GM12878 (cell line): ENCODE measurements at regions not wholly inside any gene's neighbourhood (a gene's known extent, or its start where the extent isn't known, plus 50 kb on each side); places are given as distances from the start of the nearest gene placed in this dataset.

Experiments
- CTCF ChIP-seq, 3 experiments: IDR thresholded peaks in 2 of 3; conservative IDR thresholded peaks in 1 of 3; 2 replicates each; pipeline ENCODE4 v1.5.1; 2011; ENCODE audit warnings: low read depth in 3 of 3, low read length in 3 of 3, mild to moderate bottlenecking in 3 of 3, control low read depth in 2 of 3, moderate library complexity in 2 of 3, inconsistent platforms in 1 of 3, mixed read lengths in 1 of 3; ENCODE audit not compliant: control insufficient read depth in 2 of 3, insufficient read depth in 1 of 3; ENCODE audit errors: extremely low read depth in 1 of 3
- E2F4 ChIP-seq: IDR thresholded peaks from 2 replicates; pipeline ENCODE4 v1.6.1; 2012; ENCODE audit warnings: low read depth, low read length, improper control_type of control experiment
- EP300 ChIP-seq, 2 experiments: fragments of 150-350 bp in 1 of 2; IDR thresholded peaks; 2 replicates each; pipeline ENCODE4 v1.6.1; 2011 to 2012; ENCODE audit warnings: low read depth in 2 of 2, low read length in 2 of 2, borderline replicate concordance in 1 of 2, improper control_type of control experiment in 1 of 2, inconsistent platforms in 1 of 2; ENCODE audit not compliant: control insufficient read depth in 1 of 2
- HSF1 ChIP-seq: fragments of 150-350 bp; IDR thresholded peaks from 2 replicates; pipeline ENCODE4 v1.6.1; 2014; ENCODE audit warnings: mild to moderate bottlenecking, low read depth, low read length
- NFIC ChIP-seq: IDR thresholded peaks from 2 replicates; pipeline ENCODE4 v1.6.1; 2012; ENCODE audit warnings: low read depth, mild to moderate bottlenecking, inconsistent platforms, low read length, moderate library complexity
- POLR2A ChIP-seq: IDR thresholded peaks from 2 replicates; pipeline ENCODE4 v1.6.1; 2011; ENCODE audit warnings: low read depth, mild to moderate bottlenecking, low read length
- POLR2AphosphoS5 ChIP-seq: IDR thresholded peaks from 2 replicates; pipeline ENCODE4 v1.6.1; 2011; ENCODE audit warnings: mild to moderate bottlenecking, low read length, inconsistent platforms
- RAD51 ChIP-seq: fragments of 450-650 bp; IDR thresholded peaks from 2 replicates; pipeline ENCODE4 v1.6.1; 2016; ENCODE audit warnings: moderate library complexity, mild to moderate bottlenecking, inconsistent platforms
- TARDBP ChIP-seq: IDR thresholded peaks from 2 replicates; pipeline ENCODE4 v1.6.1; 2016; ENCODE audit warnings: borderline replicate concordance

GRCh38 chr9:7491641-7492040, 307.9 kb downstream of the DMAC1 start:
- TF ChIP-seq E2F4 (no peak), POLR2AphosphoS5 (no peak), CTCF (IDR thresholded peaks at IDR 0.05 in 2 of 3, conservative IDR thresholded peaks at IDR 0.05 in 1 of 3; ENCODE audit: control insufficient read depth in 2 of 3, extremely low read depth in 1 of 3, insufficient read depth in 1 of 3, low read depth in 3 of 3, low read length in 3 of 3) (no peak), HSF1 (no peak), EP300 (IDR thresholded peaks at IDR 0.05; ENCODE audit: borderline replicate concordance in 1 of 2, control insufficient read depth in 1 of 2, low read depth in 2 of 2, low read length in 2 of 2) (no peak), POLR2A (no peak), RAD51 (no peak), NFIC (no peak), TARDBP (no peak)
